ENCODE measurements at regions not wholly inside any gene's neighbourhood (a gene's known extent, or its start where the extent isn't known, plus 50 kb on each side); places are given as distances from the start of the nearest gene placed in this dataset.

DNA sequence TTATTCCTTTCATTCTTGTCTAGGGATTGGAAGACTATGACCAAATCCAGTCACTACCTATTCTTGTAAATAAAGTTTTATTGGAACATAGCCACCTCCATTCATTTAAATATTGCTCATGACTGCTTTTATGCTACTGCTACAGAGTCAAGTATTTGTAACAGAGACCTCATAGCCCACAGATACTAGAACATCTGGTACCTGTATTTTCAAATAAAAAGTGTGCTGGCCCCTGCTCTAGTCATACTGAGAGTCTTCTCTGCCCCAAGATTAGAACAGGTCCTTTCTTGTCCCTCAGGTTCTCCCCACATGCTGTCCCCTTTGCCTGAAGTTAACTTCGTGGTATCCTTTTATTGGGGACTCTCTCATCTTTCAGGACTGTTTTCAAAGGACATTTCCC, 422.3 kb downstream of the CBLN4 start:
- no peak for DNase-seq (ENCODE audit: low read depth)
- H3K4me3 ChIP-seq (ENCODE audit: low read depth, low read length), result no peak overlapping the region
- TF ChIP-seq POLR2A (IDR thresholded peaks at IDR 0.05; ENCODE audit: extremely low read depth, insufficient read length) (no peak), MYC (IDR thresholded peaks at IDR 0.05; ENCODE audit: low read depth, low read length) (no peak)
- TF ChIP-seq, protein P1, sequence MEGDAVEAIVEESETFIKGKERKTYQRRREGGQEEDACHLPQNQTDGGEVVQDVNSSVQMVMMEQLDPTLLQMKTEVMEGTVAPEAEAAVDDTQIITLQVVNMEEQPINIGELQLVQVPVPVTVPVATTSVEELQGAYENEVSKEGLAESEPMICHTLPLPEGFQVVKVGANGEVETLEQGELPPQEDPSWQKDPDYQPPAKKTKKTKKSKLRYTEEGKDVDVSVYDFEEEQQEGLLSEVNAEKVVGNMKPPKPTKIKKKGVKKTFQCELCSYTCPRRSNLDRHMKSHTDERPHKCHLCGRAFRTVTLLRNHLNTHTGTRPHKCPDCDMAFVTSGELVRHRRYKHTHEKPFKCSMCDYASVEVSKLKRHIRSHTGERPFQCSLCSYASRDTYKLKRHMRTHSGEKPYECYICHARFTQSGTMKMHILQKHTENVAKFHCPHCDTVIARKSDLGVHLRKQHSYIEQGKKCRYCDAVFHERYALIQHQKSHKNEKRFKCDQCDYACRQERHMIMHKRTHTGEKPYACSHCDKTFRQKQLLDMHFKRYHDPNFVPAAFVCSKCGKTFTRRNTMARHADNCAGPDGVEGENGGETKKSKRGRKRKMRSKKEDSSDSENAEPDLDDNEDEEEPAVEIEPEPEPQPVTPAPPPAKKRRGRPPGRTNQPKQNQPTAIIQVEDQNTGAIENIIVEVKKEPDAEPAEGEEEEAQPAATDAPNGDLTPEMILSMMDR (IDR thresholded peaks at IDR 0.05; ENCODE audit: low read depth, low read length), result no peak
- TF ChIP-seq, protein P2, sequence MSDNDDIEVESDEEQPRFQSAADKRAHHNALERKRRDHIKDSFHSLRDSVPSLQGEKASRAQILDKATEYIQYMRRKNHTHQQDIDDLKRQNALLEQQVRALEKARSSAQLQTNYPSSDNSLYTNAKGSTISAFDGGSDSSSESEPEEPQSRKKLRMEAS (IDR thresholded peaks at IDR 0.05; ENCODE audit: low read depth, low read length), result no peak

GRCh38 chr20:55582498-55582897, 422.8 kb downstream of the CBLN4 start:
- DNase-seq (ENCODE audit: low read depth), result no peak
- TF ChIP-seq, protein P2 (IDR thresholded peaks at IDR 0.05; ENCODE audit: low read depth, low read length), result no peak
- TF ChIP-seq, protein P1 (IDR thresholded peaks at IDR 0.05; ENCODE audit: low read depth, low read length), result no peak
- TF ChIP-seq MYC (IDR thresholded peaks at IDR 0.05; ENCODE audit: low read depth, low read length) (no peak), POLR2A (IDR thresholded peaks at IDR 0.05; ENCODE audit: extremely low read depth, insufficient read length) (no peak)
- no peak overlapping the region for H3K4me3 ChIP-seq (ENCODE audit: low read depth, low read length)

- TF ChIP-seq MYC (IDR thresholded peaks at IDR 0.05; ENCODE audit: low read depth, low read length), result no peak
- TF ChIP-seq POLR2A (IDR thresholded peaks at IDR 0.05; ENCODE audit: extremely low read depth, insufficient read length), result no peak
- TF ChIP-seq, protein P1 (IDR thresholded peaks at IDR 0.05; ENCODE audit: low read depth, low read length), result no peak
- TF ChIP-seq, protein P2 (IDR thresholded peaks at IDR 0.05; ENCODE audit: low read depth, low read length), result no peak
- no peak overlapping the region for H3K4me3 ChIP-seq (ENCODE audit: low read depth, low read length)
- DNase-seq (ENCODE audit: low read depth), result no peak
Measured at GRCh38 chr20:55581519-55581918, 423.8 kb downstream of the CBLN4 start.

- no peak for DNase-seq (ENCODE audit: low read depth)
- no peak for TF ChIP-seq MYC (IDR thresholded peaks at IDR 0.05; ENCODE audit: low read depth, low read length)
- TF ChIP-seq POLR2A (IDR thresholded peaks at IDR 0.05; ENCODE audit: extremely low read depth, insufficient read length), result no peak
- TF ChIP-seq, protein P1 (IDR thresholded peaks at IDR 0.05; ENCODE audit: low read depth, low read length), result no peak
- TF ChIP-seq, protein P2 (IDR thresholded peaks at IDR 0.05; ENCODE audit: low read depth, low read length), result no peak
- H3K4me3 ChIP-seq (ENCODE audit: low read depth, low read length), result no peak overlapping the region
Measured at GRCh38 chr20:55580475-55580874, 424.8 kb downstream of the CBLN4 start.

DNA sequence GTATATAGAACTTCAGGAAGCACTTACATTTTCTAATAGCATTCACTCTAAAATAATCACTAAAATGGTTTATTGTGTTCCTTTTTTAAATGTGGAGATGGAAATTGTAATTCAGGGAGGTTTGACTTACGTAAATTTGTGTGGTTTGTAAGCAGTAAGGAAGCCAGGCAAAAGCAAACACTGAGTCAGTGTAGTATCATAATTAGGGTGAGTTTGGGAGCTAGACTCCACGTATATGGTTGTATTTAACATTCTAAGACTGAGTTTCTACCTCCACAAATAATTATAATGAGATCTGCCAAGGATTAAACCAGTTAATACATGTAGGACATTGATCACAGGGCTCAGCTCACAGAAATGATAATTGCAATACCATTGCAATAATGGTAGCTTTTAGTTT, 425.5 kb downstream of the CBLN4 start:
- TF ChIP-seq, protein P1 (IDR thresholded peaks at IDR 0.05; ENCODE audit: low read depth, low read length), result no peak
- TF ChIP-seq MYC (IDR thresholded peaks at IDR 0.05; ENCODE audit: low read depth, low read length) (no peak), POLR2A (IDR thresholded peaks at IDR 0.05; ENCODE audit: extremely low read depth, insufficient read length) (no peak)
- TF ChIP-seq, protein P2 (IDR thresholded peaks at IDR 0.05; ENCODE audit: low read depth, low read length), result no peak
- DNase-seq (ENCODE audit: low read depth), result no peak
- H3K4me3 ChIP-seq (ENCODE audit: low read depth, low read length), result no peak overlapping the region

GRCh38 chr20:55576981-55577380, 428.3 kb downstream of the CBLN4 start:
- TF ChIP-seq, protein P2 (IDR thresholded peaks at IDR 0.05; ENCODE audit: low read depth, low read length), result no peak
- TF ChIP-seq MYC (IDR thresholded peaks at IDR 0.05; ENCODE audit: low read depth, low read length) (no peak), POLR2A (IDR thresholded peaks at IDR 0.05; ENCODE audit: extremely low read depth, insufficient read length) (no peak)
- TF ChIP-seq, protein P1 (IDR thresholded peaks at IDR 0.05; ENCODE audit: low read depth, low read length), result no peak
- no peak overlapping the region for H3K4me3 ChIP-seq (ENCODE audit: low read depth, low read length)
- DNase-seq (ENCODE audit: low read depth), result no peak
